GM21390 (cell line): ENCODE measurements at regions not wholly inside any gene's neighbourhood (a gene's known extent, or its start where the extent isn't known, plus 50 kb on each side); places are given as distances from the start of the nearest gene placed in this dataset.

Source experiments
- ATAC-seq: cut with Tn5 transposase; IDR thresholded peaks from one replicate; pipeline ENCODE4 v1.9.1; 2021; ENCODE audit not compliant: unreplicated experiment

DNA sequence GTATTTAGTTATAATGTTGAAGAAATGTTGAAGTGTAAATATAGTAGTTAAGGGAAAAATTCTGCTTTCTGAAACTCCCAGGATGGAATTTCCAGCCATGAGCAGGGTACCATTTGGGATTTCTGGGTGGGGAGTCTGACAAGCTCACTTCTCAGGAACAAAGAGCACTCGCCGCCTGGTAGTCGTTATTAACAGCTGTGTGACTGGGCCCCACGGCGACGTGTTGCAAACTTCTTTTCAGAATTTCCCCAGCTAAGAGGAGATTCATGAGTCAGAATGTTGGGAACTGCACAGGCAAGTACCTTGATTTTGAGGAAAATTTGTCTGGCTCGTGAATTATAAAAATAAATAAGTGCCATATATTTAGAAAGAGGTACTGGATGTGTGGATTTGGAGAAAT is 103.7 kb downstream of the LACC1 start:
- no peak for ATAC-seq

DNA sequence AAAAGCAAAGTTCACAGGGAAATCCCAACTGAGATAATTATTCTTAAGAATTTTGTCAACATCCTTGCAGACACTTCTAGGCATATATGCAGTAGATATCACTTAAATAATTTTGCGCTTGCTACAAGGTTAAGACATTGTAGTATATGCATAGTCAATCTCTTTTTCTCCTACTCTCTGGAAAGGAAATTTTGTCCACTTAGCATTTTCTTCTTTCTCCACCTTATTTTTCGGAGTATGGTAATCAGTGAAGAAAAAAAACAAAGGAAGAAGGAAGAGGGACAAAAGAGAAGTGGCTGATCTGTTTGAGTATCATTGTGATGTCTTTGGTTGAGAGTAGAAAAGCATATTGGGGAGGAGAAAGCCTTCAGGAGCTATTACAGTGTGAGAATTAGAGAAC is 104.6 kb downstream of the LACC1 start:
- ATAC-seq, result no peak

DNA sequence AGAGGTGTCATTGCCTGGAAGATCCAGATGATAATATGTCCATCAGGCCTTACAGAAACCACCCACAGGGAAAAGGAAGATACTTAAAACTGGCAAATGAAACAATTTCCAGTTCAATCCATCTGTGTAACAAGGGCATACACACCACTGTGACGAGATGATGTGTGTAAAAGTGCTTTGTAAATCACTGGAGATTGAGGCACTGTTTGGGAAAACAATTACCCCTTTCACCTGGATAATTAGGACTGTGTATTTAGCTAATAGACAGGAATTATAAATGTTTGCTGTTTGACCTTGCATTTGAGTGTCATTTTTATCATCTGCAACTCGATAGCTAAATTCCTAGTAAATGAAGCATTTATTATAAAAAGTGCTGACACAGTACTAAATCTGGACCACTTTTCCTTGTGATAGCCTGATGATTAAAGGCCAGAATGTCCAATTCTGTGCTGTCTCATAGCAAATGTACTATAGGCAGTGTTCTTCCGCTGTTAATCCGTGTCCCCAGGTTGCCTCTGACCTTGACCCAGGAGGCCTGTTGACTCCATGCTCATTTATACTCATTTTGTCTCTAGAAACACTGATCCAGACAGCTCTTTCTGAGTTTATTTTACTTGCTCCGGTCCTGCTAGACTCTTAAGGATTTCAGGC is 105.8 kb downstream of the LACC1 start:
- ATAC-seq, result no peak

DNA sequence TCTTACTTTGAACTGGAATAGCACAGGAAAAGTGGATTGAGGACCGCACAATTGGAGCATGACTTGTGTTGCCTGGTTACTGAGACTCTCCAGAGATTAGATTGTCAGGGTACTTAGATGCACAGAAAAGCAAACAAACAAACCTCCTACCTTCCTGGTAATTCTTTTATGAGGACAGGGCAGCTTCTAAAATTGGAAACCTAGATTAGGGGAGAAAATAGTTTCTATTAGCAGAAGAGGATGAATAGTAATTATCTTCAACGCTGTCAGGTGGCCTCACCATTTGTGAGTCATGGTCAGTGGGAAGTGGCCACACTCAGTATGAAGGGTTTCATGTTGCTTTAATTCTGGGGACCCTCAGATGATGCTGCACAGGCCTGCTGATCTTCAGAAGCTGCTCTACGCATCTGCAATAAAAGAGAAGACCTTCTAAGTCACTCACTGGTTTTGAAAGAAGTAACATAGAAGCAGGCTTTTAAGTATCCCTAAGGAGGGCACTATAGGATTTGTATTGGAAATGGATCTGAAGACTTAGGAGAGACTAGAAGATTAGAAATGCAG is 106.8 kb downstream of the LACC1 start:
- ATAC-seq, result no peak

DNA sequence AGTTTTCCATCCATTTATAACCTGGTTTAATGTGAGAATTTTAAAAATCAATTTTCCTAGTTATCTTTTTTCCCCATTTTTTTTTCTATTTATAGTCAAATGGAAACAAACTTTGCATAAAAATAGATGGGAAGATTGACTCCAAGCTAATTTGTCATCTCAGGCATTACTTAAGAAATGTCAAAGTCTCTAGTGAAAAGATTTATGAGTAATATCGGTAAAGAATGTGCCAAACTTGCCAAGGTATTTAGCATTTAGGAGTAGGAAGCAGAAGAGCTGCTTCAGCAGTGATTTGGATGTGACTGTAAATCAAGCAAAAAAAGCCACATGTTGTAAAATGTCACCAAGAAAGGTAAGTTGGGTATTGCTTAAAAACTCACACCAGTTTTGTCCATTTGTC is 108.6 kb downstream of the LACC1 start:
- ATAC-seq, result no peak

DNA sequence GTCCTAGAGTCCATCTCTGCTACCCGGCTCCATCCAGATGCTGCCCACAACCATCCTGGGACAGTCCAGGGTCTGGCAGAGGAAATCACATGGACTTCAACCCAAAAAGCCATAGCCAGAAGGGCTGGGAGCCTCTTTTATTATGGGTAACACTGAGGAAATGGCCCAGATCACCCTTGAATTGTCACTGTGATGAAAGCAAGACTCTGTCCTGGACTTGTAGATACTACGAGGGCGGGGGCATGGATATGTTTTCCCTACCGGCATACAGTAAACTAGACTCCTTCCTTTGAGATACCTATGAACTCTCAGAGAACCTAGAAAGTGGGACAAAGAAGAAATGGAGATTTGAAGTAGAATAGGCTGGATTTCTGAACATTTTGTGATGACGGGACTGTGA is 110.3 kb downstream of the LACC1 start:
- ATAC-seq, result no peak

DNA sequence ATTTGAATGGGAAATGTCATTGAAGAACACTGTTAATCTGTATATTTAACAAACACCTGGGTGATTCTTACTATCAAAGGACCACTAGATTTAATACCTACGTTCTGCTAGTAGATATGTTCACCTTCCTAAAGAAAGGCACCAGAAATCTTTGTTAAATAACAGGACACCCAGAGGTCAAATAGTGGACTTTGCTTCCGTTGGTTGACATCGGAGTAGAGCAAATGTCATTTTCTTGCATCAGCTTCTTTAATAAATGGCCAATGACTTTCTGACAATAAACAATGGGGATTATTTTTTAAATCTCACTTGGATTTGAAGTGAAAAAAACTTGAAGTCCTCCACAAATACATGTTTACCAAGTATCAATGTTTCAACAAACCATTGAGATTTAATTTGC is 111.1 kb downstream of the LACC1 start:
- ATAC-seq, result no peak

DNA sequence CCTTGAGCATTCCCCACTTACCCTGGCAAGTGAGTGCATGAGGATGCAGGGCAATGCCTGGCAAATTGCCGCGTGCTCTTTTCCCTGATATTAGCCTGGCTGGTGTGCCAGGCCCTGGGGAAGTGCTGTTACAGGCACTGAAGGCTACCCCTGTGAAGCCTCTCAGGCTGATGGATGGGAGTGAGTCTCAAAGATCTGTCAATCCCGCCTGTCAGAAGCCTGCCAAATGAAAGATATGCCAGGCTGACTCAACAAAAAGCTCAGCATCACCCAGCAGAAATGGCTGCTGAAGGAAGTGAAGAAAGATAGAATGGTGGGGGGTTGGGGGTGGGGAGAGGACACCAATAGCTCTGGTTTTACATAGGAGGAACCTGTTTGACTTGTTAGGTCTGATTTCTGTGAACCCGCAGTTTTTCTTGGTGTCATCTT is 112.1 kb downstream of the LACC1 start:
- no peak for ATAC-seq

DNA sequence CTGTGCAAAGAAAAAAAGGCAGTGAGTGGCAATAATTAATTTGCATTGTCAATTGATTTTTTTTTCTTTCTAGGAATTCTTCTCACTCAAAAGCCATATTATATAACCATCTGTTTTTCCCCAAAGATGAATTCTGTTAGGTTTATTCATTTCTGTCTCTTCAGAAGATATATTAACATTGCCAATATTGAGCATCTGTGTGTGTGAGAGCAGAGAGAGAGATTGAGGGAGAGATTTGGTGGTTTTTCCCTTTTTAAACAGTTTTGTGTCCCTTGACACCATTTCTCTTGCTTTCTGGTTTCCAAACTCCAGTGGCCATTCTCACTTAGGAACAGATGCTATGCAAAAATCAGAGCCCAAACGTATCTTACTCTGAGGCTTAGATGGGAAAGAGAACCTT is 112.5 kb downstream of the LACC1 start:
- no peak for ATAC-seq

DNA sequence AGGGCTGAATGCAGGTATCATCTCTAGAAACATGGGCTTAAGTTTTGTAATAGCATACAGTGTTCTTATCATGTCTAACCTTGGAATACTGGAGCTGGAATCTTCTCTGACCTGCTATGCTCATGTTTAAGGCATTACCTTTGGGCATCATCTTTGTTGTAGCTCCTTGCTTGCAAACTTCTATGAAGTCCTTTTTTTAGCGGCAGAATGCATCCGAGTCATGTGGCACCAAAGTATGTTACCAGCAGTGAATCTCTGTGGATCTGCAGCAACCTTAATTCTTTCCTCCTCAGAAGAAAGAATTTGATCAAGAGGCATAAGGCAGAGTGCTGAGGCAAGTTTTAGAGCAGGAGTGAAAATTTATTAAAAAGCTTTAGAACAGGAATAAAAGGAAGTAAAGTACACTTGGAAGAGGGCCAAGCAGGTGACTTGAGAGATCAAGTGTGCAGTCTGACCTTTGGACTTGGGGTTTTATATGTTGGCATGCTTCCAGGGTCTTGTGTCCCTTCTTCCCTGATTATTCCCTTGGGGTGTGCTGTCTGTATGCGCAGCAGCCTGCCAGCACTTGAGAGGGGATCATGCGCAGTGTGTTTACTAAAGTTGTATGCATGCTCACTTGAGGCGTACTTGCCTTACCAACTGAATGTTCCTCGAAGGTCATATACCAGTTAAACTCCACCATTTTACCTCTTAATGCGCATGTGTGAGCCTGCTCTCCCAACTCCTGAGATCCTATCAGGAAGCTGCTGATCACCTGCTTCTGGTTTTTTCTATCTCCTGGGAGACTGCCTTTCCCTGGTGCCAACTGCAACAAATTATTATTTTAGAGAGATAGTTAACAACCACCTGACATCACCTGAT is 115.5 kb downstream of the LACC1 start:
- no peak for ATAC-seq

DNA sequence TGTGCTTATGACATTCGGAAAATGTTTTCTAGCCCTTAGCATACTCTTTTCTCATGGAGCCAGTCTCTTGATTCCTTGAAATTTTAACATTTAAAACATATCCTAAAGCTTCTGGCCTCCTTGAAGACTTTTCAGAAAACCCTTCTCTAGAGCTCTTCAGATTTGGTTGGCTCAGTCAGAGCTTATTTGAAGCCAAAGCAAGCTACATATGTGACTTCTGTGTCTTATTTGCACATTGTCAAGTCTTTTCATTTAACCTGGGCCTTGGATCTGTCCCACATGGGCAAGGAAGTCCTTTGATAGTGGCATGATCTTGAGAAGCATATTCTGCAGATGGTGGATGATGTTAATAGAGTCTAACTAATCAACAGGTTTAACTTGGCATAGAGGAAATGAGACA is 116.5 kb downstream of the LACC1 start:
- ATAC-seq, result no peak

DNA sequence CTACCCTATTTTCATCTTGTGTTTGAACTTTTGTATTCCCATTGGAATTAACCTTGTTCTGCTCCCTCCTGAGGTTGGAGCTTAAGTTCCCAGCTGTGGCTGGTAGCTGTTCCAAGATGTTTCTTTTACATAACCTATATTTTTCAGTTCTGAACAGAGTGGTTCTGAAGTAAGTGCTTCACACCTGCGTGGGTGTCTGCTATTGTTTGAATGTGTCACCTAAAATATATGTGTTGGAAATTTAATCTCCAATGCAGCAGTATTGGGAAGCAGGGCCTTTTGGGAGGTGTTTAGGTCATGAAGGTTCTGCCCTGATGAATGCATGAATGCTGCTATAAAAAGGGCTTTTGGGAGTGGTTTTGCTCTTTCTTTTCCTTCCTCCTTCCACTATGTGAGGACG is 123.8 kb downstream of the LACC1 start:
- ATAC-seq, result no peak

DNA sequence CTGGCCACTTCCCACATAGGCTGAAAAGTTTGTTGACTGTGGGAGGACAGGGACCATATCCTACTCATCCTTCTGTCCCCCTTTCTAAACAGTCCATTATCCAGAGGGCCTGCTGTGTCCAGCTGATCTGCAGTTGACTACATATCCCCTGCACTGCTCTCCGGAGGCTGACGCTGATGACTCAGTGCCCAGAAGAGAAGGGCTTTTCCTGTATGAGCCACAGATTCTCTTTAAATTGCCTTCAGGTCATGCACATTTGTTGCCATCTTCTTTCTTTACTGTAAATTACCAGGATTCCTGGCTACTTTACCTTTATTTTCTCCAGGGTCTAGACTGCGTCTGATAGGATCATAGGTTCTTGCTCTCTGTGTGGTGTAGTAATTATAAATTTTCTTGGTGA is 125.2 kb downstream of the LACC1 start:
- ATAC-seq, result no peak

DNA sequence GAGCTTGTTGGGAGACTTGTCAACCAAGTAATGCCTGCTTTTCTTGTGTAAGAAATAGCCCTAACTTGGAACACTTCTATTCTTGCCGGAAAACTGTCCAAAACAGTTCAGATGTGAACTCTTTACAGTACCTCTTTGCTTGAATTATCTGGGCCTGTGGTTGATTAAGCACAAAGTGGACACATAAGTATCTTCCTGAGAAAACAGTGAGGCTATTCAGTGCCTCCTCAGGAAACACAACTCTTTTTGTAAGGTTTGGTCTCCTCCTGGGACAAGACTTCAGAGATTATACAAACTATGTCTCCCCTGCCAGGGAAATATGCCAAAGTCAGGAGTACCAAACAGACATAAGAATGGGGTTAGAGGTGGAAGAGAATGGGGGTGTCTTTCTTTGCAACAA is 127.7 kb downstream of the LACC1 start:
- no peak for ATAC-seq

DNA sequence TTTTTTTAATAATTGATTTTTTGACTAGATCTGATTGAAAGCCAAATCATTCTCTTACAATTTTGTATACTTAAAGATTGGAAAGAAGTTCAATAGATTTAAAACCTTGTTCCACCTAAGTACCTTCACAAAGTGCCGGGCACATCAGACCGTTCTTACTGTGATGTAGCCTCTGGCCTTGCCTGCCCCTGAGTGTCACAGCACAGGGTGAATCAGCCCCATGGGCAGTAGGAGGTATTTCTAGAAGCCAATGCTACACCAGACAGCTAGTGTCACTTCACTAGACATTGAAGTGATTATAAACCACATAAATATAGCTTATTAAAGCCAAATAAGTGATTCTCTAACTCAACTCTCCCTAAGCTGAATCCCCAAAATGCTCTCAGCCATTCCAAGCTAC is 131.3 kb downstream of the LACC1 start:
- no peak for ATAC-seq

DNA sequence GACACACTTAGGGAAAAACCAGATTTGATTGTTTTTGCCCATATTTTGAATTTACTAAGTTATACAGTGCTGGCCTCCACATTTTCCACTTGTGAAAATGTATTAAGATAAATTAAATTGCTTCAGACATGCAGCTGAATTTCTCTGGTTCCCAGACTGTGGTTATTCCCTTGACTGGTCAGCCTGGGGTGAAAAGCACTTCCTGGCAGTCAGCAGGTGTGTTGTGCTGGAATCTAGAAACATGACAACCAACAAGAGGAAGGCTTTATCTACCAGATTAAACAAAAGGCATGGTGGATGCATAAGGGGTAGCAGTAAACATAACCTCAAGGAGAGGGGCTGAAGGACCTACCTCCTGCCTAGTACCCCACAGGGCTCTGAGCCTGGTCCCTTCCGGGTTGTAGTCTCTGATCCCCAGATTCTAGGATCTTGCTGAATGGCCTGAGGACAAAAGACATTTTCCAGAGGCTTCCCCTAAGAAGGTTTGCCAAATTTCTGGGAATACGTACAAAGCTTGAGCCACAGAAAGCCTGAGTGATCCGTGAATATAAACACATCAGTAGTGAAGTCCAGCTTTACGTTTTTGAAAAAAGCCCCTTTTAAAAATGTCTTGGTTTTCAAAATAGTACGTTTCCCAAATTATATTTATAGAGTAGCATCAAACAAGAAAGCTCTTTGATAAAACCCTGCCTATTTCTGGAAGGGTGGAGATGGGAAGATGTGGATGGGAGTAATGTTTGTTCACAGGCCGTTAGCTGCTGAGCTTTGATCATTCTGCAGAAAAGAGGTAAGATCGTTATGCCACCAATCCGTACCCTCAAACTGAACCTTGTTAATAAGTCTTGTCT is 133.4 kb downstream of the LACC1 start:
- no peak for ATAC-seq

DNA sequence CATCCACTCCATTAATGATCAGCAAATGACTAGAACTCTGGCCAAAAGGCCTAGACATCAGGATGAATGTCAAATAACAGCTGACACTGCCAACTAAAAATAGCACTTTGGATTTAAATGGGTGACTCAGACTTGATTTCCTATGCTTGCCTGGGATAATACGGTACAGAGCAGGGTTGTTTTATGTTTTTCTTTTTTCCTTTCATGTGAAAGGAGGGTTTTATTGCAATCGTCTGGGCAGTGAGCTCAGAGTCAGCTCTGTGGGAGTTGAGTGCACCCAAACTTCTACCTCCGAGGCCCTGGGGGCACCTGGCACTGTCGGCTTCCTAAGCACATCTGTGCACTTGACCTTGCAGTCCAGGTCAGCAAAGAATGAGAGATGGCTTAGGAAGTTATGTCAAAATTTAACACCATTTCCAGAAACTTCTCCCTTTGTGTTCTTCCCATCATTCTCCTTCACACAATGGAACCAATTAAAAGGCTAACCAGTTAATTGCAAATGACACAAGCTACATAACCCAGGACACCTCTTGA is 134.1 kb downstream of the LACC1 start:
- ATAC-seq, result no peak

DNA sequence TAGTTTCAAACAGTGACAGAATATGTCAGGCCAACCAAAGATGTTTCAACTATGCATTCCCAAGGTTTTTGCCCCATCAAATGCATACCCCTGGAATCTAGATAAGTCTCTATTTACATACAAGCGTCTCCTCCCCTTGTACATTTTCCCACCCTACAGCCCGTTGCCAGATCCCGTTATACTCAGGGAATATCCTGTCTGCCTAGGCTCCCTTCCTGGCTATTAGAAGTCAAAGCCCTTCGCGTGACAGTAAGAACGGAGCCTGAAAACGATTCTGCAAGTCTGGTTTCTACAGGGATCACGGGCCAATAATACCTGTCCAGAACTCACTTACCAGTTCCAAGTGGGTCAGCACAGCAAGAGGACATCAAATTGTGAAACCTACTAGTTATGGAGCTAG is 134.8 kb downstream of the LACC1 start:
- ATAC-seq, result no peak

DNA sequence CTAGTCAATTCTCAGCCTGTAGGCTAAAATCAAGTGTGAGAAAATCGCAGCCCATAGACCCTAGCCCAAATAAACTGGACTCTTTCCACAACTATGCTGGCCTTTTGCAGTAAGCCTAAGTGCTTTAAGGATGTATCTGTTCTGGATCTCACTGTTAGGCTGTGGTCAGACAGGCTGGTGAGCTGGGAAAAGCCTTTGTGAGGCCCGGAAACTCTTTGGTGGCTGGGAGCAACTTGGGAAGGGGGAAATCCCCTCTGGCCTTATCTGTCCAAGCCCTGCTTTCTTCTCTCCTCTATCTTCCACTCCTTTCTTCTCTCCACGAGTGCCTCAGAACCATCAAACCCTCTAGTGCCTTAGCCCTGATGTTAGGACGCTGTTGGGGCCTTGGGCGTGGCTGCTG is 135.4 kb downstream of the LACC1 start:
- no peak for ATAC-seq

DNA sequence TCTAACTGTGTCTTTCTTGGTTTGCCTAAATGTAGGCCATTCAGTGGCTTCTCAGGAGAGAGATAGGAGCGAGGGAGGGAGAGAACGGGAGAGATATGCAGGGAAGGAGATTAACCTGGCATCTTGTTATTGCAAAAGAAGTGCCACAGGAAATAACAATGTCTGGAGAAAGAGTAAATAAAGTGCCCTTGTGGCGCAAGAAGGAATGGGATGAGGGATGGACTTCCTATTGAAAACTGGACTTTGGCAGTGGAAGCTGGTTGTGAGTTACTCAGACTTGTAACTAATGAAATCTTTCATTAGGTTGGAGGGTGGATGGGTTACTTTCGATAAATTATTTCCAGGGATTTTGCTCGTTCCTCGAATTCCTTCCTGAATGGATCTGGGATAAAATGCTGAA is 136.1 kb downstream of the LACC1 start:
- no peak for ATAC-seq

DNA sequence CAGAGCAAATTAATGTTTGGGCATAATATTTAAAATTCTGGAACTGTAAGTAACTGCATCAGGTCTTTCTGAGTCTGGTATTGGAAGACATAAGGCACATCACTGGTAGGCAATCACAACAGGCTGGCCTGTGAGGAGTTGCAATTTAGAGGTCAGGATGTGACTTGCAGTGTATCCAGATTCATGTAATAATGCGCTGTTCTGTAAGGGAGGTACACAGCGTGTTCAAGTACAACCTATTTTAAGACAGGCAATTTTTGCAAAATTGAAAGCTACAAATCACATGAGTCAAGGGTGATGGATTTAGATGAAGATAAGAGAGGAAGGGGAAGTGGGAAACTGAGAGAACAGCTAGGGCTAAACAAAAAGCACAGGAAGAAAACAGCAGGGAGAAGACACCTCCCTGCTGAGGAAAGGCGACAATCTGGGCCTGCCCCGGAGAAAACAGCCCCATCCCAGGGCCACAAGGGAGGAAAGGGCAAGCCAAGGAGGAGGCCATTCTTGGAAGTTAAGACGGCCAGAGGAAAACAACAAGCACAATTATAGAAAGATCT is 138.1 kb downstream of the LACC1 start:
- ATAC-seq, result no peak
